HepG2 (cell line): ENCODE measurements at regions not wholly inside any gene's neighbourhood (a gene's known extent, or its start where the extent isn't known, plus 50 kb on each side); places are given as distances from the start of the nearest gene placed in this dataset.

Experiments
- CCAR2 ChIP-seq: fragments of 200-400 bp; formaldehyde crosslinking; optimal IDR thresholded peaks from 2 replicates; pipeline ENCODE3; 2018; ENCODE audit warnings: low read depth, mild to moderate bottlenecking, low read length, moderate library complexity
- FLYWCH1 ChIP-seq: sonication (generic); formaldehyde crosslinking; IDR thresholded peaks from 2 replicates; pipeline ENCODE4 v1.8.1; 2023; ENCODE audit warnings: mild to moderate bottlenecking, missing genetic modification reagents
- HHEX ChIP-seq: IDR thresholded peaks from 2 replicates; pipeline ENCODE4 v1.6.1; 2016; ENCODE audit warnings: control low read depth
- JDP2 ChIP-seq: sonication (generic); formaldehyde crosslinking; IDR thresholded peaks from 2 replicates; pipeline ENCODE4 v1.8.1; 2022; ENCODE audit warnings: missing genetic modification reagents, borderline replicate concordance
- KLF9 ChIP-seq: IDR thresholded peaks from 2 replicates; pipeline ENCODE4 v1.6.1; 2016; ENCODE audit warnings: low read depth
- NFATC3 ChIP-seq: sonication (generic); formaldehyde crosslinking; IDR thresholded peaks from 2 replicates; pipeline ENCODE4 v1.5.1; 2020; ENCODE audit warnings: mild to moderate bottlenecking, missing genetic modification reagents
- PAF1 ChIP-seq: IDR thresholded peaks from 2 replicates; pipeline ENCODE4 v1.6.1; 2016; ENCODE audit warnings: missing genetic modification reagents, missing compliant biosample characterization
- SAP130 ChIP-seq: IDR thresholded peaks from 2 replicates; pipeline ENCODE4 v1.6.1; 2016; ENCODE audit warnings: low read depth
- ZNF101 ChIP-seq: sonication (generic); formaldehyde crosslinking; IDR thresholded peaks from 2 replicates; pipeline ENCODE4 v1.4.0; 2020; ENCODE audit warnings: mild to moderate bottlenecking, low read depth, missing genetic modification reagents, borderline replicate concordance
- ZNF296 ChIP-seq: sonication (generic); formaldehyde crosslinking; conservative IDR thresholded peaks from 2 replicates; pipeline ENCODE4 v1.5.0; 2020; ENCODE audit warnings: mild to moderate bottlenecking, missing genetic modification reagents
- ZNF317 ChIP-seq: sonication (generic); formaldehyde crosslinking; IDR thresholded peaks from 2 replicates; pipeline ENCODE4 v1.5.0; 2020; ENCODE audit warnings: mild to moderate bottlenecking, missing genetic modification reagents
- ZNF350 ChIP-seq: sonication (generic); formaldehyde crosslinking; IDR thresholded peaks from 2 replicates; pipeline ENCODE4 v1.4.0; 2020; ENCODE audit warnings: mild to moderate bottlenecking, low read depth, missing genetic modification reagents, borderline replicate concordance
- ZNF354B ChIP-seq: sonication (generic); formaldehyde crosslinking; IDR thresholded peaks from 2 replicates; pipeline ENCODE4 v1.8.0; 2022; ENCODE audit warnings: mild to moderate bottlenecking, missing genetic modification reagents
- TF ChIP-seq, protein P1 (sequence below): sonication (generic); formaldehyde crosslinking; IDR thresholded peaks from 2 replicates; pipeline ENCODE4 v1.4.0; 2020; ENCODE audit warnings: missing genetic modification reagents
- TF ChIP-seq, protein P2 (sequence below), 2 experiments: fragments of 450-650 bp in 1 of 2; sonication (generic) in 1 of 2; formaldehyde crosslinking in 1 of 2; IDR thresholded peaks; 2 replicates each; pipeline versions ENCODE4 v1.6.1 to v1.8.0; 2016 to 2022; ENCODE audit warnings: antibody characterized with exemption in 1 of 2, mild to moderate bottlenecking in 1 of 2, missing genetic modification reagents in 1 of 2

DNA sequence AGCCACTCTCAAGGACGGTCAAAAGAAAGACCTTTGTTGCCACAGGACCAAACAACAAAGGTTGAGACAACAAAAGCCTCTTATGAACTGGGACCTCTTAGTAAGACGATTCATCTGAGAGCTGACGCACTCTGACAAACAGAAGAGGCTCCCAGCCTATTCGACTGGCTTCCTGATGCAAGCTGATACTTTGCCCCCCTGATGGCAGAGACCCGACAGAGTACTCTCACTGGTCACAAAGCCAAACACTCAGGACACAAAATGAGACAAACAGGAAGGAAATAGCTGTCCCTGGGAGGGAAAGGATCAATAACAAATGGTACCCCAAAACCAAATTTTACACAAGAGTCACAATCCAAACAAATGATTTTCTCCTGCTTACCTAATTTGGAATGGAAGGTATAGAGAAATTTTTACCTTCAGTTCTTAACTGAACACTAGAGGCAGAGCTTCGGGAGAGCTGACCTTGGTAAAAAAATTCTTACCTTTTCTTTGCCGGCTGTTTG, 75.2 kb upstream of the PLAC8 start (continued):
- TF ChIP-seq ZNF101 (CRISPR knock-in tag) (no peak), ZNF296 (CRISPR knock-in tag) (no peak), SAP130 (CRISPR knock-in tag) (peak; percentile 66; the same call in 1 of the 2 replicates), HHEX (CRISPR knock-in tag) (no peak), PAF1 (CRISPR knock-in tag) (no peak), JDP2 (CRISPR knock-in tag) (no peak), KLF9 (CRISPR knock-in tag) (no peak), ZNF350 (CRISPR knock-in tag) (no peak), ZNF354B (no peak), NFATC3 (CRISPR knock-in tag) (no peak), FLYWCH1 (CRISPR knock-in tag) (no peak), CCAR2 (no peak), ZNF317 (no peak)
- TF ChIP-seq, protein P1, sequence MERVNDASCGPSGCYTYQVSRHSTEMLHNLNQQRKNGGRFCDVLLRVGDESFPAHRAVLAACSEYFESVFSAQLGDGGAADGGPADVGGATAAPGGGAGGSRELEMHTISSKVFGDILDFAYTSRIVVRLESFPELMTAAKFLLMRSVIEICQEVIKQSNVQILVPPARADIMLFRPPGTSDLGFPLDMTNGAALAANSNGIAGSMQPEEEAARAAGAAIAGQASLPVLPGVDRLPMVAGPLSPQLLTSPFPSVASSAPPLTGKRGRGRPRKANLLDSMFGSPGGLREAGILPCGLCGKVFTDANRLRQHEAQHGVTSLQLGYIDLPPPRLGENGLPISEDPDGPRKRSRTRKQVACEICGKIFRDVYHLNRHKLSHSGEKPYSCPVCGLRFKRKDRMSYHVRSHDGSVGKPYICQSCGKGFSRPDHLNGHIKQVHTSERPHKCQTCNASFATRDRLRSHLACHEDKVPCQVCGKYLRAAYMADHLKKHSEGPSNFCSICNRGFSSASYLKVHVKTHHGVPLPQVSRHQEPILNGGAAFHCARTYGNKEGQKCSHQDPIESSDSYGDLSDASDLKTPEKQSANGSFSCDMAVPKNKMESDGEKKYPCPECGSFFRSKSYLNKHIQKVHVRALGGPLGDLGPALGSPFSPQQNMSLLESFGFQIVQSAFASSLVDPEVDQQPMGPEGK (CRISPR knock-in tag) = no peak
- TF ChIP-seq, protein P2, sequence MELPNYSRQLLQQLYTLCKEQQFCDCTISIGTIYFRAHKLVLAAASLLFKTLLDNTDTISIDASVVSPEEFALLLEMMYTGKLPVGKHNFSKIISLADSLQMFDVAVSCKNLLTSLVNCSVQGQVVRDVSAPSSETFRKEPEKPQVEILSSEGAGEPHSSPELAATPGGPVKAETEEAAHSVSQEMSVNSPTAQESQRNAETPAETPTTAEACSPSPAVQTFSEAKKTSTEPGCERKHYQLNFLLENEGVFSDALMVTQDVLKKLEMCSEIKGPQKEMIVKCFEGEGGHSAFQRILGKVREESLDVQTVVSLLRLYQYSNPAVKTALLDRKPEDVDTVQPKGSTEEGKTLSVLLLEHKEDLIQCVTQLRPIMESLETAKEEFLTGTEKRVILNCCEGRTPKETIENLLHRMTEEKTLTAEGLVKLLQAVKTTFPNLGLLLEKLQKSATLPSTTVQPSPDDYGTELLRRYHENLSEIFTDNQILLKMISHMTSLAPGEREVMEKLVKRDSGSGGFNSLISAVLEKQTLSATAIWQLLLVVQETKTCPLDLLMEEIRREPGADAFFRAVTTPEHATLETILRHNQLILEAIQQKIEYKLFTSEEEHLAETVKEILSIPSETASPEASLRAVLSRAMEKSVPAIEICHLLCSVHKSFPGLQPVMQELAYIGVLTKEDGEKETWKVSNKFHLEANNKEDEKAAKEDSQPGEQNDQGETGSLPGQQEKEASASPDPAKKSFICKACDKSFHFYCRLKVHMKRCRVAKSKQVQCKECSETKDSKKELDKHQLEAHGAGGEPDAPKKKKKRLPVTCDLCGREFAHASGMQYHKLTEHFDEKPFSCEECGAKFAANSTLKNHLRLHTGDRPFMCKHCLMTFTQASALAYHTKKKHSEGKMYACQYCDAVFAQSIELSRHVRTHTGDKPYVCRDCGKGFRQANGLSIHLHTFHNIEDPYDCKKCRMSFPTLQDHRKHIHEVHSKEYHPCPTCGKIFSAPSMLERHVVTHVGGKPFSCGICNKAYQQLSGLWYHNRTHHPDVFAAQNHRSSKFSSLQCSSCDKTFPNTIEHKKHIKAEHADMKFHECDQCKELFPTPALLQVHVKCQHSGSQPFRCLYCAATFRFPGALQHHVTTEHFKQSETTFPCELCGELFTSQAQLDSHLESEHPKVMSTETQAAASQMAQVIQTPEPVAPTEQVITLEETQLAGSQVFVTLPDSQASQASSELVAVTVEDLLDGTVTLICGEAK (IDR thresholded peaks at IDR 0.05) = no peak
- TF ChIP-seq, protein P2 (CRISPR knock-in tag; IDR thresholded peaks at IDR 0.05) = no peak
